Endometrium (tissue), 2 donors: ENCODE measurements at regions not wholly inside any gene's neighbourhood (a gene's known extent, or its start where the extent isn't known, plus 50 kb on each side); places are given as distances from the start of the nearest gene placed in this dataset.

Source experiments
- FAIRE-seq: peaks from 2 replicates; lab custom pipeline; 2012; peaks lifted over from hg19 to GRCh38; lab: Jason Lieb, UNC
- donor health status: control.
- donor health status: control.

DNA sequence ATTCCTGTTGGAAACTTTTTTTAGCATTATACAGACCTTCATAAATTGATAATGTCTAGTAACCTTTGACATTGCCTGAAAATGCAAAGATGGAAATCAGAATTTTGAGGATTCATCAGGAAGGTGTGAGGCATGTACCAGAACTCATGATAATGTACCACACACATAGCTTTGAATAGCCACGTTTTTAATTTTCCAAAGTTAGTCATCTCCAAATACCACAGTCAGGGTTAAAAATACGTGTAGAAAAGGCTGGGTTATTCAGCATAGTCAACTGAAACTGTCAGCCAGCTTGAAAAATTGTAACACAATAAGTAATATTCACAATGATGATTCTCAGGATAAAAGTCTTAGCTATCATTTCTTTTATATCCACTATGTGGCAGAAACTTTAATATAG is 102.0 kb upstream of the THRB start:
- no peak for FAIRE-seq

DNA sequence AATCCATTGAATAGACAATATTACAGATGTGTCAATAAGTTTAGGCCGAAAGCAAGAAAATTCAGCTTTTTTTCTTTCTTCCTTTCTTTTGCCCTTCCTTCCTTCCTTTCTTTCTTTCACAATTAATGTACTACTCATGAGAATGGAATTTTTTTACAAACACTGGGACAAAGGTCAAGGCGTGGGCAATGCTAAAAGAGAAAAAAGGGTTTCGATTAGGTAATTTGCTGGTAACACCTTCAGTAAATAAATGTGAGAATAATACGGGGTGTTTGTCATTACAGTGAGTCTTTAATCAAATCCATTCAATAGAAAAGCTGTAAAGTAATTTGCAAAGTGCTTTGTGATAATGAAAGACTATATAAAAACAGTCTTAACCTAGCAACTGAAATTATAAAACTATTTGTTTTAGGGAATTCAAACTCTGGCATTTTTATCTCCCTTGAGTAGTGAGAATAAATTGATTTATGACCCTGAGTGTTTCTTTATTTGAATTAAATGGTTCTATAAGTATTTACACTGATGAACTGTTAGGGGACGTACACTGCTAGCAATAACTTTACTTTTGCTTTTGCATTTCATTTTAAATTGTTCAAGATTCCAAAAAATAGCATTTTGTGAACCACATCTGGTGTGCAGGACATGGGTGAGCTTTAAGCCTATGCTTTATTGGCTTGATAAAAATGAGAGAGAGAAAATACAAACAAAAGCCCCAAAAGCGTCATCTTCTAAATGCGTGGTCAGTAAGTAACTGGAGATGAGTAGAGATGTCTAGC is 104.2 kb upstream of the THRB start:
- FAIRE-seq: peak; percentile 59

DNA sequence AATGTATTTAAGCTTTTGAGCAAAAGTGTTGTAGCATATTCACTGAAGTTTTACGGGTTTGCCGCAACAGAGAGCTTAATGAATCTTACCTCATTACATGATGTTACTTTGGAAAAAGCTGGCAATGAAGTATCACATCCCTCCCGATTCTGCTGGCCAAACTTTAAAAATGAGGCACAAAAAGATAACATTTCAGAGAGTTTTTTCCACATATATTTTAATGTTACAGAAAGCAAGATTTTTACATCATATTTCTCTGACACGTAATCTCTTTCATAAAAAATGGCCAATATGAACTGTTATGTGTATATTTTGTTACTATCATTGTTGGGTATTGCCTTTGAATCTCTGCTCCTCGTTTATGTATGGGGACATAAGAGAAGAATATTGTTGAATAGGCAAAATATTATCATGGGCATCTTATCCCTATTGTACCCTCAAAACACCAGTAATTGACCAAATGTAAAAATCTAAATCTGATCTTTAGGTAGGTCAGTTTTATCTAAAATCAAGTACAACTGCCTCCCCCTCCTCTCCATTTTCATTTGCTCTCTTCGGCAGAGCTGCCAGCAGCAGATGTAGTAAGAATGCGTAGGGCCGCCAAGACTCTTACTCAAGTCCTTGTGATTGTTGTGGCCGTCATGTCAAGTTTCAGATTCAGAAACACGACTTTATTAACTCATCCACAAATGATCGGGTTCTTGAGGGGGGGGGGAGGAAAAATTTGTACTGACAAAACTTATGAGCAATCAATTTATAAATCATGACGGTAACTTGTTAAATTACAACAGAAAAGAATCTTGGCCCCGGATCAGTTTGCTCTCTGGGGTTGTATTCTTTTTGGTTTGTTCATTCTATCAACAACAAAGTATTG is 106.7 kb upstream of the THRB start:
- no peak for FAIRE-seq

DNA sequence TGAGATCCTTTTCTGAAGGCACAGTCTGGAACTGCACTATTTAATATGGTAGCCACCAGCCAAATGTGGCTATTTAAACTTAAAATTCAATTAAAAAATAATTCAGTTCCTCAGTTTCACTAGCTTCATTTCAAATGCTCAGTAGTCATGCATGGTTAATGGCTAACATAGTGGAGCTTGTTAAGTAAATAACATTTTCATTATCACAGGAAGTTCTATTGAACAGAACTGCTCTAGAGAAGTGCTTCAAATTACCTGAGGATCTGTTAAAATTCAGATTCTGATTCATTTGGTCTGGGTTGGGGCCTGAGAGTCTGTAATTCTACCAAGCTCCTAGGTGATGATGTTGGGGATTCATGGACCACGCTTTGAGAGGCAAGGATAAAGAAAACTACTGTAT is 109.6 kb upstream of the THRB start:
- no peak for FAIRE-seq

DNA sequence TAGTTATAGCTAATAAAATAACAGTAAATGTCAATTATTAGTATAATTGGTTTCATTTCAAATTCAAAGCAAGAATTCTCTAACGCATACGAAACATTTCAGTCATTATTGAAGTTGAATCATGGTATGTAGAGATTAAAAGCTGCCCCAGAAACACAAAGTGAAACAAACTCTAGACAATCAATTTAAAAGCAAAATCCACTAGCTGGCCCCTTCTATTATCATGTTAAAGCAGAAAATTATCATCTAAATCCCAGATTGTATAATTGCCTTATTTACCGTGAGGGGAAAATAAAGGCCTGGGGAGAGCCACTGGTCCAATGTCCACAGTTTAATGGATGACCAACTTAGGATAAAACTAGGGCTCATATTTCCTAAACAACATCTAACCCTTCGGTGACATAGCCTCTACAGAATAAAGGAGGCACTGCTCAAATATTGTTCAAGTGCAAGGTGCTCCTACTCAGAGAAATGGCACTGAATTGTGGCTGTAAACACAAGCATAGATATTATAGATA is 110.9 kb upstream of the THRB start:
- no peak for FAIRE-seq

DNA sequence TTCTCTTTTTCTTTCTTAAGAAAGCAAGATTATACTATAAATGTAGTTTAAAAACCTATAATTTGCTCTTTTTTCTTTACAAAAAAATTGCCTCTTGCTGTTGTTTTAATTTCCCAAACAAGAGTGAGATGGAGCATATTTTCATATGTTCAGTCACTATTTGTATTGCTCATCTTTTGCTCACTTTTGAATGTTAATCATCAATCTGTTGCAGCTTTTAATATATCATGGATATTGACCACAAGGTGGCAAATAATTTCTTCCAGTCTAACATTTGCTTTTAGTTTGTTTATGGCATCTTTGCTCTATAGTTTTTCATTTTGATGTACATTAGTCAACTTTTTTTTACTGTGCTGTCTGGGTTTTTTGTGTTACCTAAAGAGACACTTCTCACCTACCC is 112.6 kb upstream of the THRB start:
- FAIRE-seq: no peak

DNA sequence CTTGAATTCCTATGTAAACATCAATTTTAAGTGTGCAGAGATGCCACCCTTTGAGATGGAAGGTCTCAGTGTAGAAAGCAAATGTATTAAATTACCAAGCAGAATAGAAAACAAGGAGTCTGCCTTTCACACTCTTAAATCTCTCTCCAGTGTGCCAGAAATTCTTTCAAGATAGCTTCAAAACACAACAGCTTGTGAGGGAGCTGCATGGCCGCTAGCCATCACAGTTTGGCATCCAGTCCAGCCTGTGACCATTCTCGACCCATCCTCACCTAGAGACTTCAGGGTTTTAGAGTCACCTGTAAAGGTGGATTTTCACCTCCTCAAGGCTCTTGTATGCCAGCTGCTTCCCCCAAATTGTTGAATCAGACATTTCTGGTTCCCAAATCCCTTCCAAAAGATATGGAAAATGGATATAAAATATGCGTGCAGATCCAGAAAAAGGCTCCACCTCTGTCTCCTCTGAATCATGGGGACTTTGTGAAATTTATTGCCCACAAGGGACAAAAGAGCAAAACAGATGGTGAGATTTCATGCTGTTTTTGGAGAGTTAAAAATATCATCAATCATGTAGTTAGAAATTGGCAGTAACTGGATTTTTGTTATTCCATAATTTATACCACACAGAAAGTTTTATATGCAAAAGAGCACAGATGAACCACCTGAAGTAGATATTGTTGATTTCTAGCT is 114.2 kb upstream of the THRB start:
- FAIRE-seq: no peak

DNA sequence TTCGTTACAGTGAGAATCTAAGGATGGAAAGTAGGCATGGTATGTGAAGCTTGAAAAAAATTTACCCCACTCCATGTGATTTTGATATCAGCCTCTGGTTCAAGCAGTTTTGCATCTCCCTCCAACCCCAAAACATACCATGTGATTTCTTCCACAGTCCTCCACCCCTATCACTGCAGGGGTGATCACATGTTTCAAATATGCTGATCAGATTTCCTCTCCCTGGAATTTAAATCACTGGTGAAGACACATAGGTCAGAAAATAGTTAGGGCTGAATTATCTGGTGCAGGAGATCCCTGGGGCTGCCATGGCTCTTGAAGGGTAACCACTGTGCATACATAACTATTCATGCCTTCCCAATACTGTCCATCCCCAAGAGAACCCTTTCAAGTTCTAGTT is 119.7 kb upstream of the THRB start:
- no peak for FAIRE-seq

DNA sequence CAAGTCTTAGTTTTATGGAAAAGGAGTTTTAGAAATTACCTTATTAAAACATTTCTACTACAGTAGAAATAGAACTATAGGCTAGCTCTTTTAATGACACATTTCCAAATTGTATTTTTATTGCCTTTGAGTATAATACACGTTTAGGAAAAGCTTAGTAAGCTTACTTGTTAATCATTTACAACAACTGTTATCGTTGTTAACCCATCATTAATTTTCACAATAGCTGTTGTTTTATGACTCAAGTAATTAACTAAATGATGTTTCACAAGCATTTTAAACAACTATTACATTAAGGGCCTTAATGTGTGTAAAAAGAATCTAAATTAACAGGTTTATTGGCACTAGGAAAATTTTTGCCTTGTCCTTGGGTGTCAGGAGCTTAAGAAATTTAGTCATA is 120.5 kb upstream of the THRB start:
- FAIRE-seq: no peak

DNA sequence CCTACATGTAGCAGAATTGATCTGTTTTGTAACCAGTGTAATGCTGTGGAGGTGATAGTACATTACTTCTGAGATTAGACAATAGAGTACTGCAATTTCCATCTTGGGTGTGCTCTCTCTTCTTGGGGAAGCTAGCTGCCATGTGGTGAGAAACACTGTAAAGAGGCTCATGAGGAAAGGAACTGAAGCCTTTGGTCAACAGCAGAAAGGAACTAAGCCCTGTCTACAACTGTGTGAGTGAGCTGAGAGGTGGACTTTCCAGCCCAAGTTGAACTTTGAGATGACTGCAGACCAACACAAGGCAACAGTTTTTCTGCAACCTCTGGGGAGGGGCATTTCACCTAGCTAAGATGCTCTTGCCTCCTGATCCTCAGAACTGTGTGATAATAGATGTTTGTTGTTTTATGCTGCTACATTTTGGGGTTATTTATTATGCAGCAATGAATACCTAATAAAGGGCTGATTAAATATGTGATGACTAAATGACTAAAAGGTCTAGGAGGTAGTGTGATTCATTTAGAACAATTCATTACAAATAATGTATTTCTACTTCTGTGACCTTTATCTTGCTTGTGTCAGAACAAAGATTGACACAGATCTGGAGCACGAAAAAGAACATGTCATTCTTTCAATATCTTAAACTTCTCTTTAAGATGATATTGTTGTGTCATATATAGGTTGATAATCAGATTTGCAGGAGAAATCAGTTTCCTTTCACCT is 121.6 kb upstream of the THRB start:
- FAIRE-seq: no peak

DNA sequence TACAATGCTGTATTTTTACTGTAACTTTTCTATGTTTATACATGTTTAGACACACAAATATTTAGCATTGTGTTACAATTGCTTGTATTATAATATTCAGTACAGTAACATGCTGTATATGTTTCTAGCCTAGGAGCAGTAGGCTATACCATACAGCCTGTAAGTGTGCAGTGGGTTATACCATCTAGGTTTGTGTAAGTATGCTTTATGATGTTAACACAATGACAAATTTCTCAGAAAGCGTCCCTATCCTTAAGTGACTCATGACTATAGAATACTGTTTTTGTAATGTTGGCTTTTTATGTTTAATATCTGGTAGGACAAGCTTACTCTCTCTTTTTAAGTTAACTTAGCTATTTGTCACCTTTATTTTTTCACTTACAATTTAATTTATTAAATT is 127.5 kb upstream of the THRB start:
- FAIRE-seq: no peak

DNA sequence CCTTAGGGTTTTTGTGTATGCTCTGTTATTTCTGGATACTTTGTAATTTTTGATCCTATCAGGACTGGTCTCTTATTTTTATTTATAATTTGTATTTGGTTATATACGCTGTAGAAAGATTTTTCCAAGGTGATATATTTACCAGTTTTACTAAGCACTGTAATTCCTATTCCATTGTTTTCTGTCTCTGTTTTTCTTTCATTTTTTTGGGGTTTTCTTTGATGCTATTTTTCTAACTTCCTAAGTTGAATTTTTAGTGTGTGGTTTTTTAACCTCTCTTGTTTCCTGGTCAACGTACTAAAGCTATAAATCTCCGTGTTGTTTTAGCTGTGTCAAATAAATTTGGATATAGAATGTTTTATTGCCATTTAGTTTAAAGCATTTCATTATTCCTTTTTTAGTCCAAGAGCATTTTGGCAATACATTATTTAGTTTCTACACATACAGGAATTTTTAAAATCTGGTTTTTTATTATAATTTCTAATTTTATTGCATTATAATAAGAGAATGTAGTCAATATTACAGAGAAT is 128.1 kb upstream of the THRB start:
- FAIRE-seq: peak; percentile 37

DNA sequence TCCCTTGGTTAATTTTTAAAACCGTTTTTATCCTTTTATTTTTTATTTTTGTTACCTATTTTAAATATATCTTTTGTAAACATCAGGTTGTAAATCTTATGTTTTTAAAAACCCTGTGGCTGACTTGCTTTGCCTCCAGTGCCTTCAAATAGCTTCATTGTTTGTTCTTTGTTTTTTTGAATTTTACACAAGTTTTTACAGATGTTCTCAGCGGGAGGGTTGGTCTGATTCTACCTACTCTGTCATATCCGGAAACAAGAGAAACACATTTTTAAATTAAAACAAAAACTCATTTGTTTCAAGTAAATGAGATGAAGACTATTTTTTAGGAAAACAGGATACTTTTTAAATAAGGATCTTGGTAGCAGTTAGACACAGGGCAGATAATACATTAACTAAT is 129.0 kb upstream of the THRB start:
- no peak for FAIRE-seq

DNA sequence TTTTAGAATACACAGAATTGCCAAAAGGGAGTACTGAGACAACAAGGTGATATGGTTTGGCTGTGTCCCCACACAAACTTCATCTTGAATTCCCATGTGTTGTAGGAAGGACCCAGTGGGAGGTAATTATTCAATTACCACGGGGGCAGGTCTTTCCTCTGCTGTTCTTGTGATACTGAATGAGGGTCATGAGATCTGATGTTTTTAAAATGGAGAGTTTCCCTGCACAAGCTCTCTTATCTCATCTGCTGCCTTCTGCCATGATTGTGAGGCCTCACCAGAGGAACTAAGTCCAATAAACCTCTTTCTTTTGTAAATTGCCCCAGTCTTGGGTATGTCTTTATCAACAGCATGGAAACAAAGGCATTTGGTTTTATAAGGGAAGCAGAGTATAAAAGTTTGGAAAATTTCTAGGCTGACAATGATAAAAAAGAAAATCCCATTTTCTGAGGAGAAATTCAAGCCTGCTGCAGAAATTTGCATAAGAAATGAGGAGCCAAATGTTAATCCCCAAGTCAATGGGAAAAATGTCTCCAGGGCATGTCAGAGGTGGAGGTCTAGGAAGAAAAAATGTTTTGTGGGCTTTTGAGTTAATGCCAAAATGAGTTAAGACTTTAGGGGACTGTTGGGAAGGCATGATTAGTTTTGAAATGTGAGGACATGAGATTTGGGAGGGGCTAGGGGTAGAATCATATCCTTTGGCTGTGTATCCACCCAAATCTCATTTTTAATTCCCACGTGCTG is 130.5 kb upstream of the THRB start:
- FAIRE-seq: no peak

DNA sequence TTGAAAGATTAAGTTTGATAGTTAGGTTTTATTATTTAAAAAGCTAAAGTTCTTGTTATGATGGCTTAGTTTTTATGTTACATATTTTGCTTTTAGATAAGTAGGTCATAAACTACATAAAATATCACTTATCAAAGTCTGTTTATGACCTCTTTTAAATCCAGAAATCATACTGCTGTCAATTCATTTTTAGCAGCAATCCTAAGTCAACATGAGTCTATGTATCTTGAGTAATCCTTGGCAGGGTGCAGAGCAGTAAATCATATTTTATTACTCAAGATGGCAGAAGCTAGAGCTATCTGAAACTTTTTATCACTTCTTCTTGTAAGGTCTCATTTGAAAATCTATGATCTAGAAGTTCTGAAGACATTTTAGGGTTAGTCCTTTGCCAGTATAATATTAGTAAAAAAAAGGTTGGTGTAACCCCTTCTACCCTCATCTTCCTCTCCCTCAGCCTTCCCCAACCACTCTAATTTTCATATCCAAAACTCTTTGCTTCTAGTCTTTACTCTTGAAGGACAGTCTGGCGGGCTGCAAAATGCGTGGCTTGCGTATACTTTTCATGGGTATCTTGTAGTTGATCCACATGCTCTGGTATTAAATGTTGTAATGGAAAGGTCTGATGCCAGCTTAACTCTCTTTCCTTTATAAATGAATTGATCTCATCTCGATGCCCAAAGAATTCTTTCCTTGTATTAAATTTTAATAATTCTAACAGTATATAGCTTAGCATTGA is 134.0 kb upstream of the THRB start:
- FAIRE-seq: no peak

DNA sequence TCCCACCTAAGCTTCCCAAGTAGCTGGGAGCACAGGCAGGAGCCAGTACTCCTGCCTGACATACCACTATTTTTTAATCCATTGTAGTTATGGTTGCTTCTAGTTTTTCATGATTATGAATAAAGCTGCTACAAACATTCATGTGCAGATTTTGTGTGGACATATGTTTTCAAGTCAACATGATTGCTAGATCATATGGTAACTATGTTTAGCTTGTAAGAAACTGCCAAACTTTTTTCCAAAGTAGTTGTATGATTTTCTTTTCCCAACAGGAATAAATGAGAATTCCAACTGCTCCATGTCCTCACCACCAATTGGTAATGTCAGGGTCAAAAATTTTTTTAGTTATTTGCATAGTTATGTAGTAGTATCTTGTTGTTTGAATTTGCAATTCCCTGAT is 136.8 kb upstream of the THRB start:
- FAIRE-seq: no peak

DNA sequence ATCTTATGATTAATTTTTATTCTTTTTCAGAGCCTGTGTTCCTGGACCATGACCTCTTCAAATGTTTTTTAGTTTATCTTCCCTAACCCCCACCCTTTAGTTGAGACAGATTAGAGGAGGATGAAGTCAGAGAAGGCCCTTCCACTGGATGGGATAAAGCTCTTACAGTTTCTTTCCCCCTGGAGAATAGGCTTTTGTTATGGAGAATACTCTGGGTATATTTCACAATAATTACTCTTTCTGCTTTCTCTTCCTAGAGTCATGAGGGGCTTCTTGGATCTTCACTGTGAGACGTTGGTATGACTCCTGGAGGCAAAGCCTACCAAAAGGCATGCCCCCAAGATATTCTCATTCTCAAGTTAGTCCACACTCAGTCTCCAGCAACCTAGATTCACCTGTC is 144.4 kb upstream of the THRB start:
- no peak for FAIRE-seq

DNA sequence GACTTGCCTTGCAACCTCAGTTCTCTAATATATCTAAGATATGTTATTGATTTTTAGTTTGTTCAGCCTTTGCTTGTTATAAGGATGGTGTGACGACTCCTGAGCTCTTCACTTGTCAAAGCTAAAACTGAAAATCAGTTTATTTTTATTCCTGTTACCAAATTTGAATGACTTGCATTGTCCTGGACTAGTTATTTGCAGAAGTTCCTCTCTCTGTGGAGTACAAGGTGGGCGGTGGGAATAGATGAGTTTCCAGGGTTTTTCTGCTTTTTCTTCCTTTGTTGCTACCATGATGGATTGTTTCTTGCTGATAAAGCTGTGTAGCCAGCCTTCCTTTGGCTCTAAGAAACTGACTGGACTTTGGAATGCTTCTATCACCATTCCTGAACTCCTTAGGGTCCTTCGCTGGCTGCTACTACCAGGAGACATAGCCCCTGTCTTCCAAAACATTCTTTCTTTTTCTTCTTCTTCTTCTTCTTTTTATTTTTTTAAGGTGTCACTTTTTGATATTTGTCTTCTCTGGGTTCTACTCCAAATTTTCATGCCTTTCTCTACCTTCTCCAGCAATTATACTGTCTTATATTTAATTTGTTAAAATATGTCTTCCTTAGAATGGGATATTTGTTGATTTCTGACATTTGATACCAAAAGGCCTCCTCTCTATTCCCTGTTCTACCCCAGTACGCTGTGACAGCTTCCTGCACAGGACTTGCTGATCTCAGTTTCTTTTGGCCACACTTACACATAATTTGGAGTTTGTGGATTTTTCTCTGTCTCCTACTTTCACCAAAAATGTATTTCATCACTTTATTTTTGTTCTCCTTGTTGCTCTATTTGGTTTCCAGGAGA is 145.1 kb upstream of the THRB start:
- FAIRE-seq: no peak

DNA sequence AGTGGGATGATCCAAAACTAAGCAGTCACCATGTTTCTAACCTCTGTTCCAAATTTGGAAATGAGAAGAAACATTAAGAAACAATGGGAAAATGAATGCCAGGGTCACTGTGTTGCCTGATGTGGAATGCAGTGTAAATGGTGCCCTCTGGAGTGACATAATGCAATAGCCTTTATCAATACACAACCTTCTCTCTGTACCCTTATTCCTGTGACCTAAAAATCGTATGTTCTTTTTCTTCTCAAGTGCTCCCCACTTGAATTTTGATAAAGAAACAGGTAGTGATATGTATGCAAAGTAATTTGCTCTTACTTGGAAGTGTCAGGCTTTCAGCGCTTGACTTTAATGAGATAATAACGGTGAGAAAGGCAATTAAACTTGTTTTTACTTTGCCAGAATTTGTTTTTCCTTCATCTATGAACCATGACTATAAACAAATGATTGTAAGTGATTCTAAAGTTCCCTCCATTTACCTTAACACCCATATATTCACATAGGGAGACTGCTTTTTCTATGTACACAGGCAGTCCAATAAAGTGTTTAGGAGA is 145.8 kb upstream of the THRB start:
- no peak for FAIRE-seq
